22Rv1 (cell line): ENCODE measurements at regions not wholly inside any gene's neighbourhood (a gene's known extent, or its start where the extent isn't known, plus 50 kb on each side); places are given as distances from the start of the nearest gene placed in this dataset.

Source experiments
- ZFX ChIP-seq: fragments of 450-650 bp; IDR thresholded peaks from 2 replicates; pipeline ENCODE4 v1.6.1; 2017; ENCODE audit warnings: antibody characterized with exemption, borderline replicate concordance
- TF ChIP-seq, protein P1 (sequence below): fragments of 450-650 bp; IDR thresholded peaks from 2 replicates; pipeline ENCODE4 v1.5.1; 2017; ENCODE audit warnings: mild to moderate bottlenecking

DNA sequence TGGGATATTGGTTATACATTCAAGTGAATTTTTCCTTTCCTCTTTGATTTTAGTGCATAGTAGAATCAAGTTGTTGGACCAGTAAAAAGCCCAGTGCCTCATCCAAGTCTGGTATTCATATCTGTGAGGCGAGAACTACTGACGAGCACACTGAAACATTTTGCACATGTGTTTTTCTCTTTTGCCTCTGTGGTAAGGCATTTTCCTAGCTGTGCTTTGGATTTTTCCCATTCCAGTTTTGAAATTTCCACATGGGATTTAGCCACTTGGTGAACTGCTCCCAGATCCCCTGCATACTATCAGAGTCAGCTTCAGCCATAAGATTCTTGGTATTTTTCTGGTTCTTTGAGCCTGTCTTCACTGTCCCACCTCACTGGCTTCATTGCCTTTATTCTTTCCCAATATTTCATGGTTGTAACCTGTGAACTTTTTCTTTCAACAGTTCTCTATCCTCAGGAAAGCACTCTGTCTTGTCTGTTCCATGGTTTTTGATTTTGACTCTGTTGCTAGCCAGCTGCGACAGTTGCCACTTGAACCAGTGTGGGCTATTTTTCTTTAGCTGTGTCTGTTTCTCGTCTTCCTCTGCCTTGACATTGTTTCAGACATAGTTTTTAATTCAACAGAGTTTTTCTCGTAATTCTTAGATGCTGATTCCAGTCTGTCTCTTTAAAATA, 239.0 kb downstream of the REEP3 start:
- TF ChIP-seq, protein P1, sequence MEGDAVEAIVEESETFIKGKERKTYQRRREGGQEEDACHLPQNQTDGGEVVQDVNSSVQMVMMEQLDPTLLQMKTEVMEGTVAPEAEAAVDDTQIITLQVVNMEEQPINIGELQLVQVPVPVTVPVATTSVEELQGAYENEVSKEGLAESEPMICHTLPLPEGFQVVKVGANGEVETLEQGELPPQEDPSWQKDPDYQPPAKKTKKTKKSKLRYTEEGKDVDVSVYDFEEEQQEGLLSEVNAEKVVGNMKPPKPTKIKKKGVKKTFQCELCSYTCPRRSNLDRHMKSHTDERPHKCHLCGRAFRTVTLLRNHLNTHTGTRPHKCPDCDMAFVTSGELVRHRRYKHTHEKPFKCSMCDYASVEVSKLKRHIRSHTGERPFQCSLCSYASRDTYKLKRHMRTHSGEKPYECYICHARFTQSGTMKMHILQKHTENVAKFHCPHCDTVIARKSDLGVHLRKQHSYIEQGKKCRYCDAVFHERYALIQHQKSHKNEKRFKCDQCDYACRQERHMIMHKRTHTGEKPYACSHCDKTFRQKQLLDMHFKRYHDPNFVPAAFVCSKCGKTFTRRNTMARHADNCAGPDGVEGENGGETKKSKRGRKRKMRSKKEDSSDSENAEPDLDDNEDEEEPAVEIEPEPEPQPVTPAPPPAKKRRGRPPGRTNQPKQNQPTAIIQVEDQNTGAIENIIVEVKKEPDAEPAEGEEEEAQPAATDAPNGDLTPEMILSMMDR: no peak
- TF ChIP-seq ZFX: no peak
